MM.1S (cell line): ENCODE measurements at regions not wholly inside any gene's neighbourhood (a gene's known extent, or its start where the extent isn't known, plus 50 kb on each side); places are given as distances from the start of the nearest gene placed in this dataset.

Source experiments
- DNase-seq: peaks from one replicate; pipeline ENCODE4 v3.0.0-alpha.2; 2015
- H2AFZ ChIP-seq: fragments of 300-600 bp; sonication (generic); 2 replicates; pipeline ENCODE4 v1.6.0; 2016; ENCODE audit warnings: antibody characterized with exemption, low read length
- H3F3A ChIP-seq: fragments of 300-600 bp; sonication (generic); 2 replicates; pipeline ENCODE4 v1.6.1; 2016; ENCODE audit warnings: mild to moderate bottlenecking, antibody characterized with exemption, low read length, moderate library complexity, mixed read lengths; ENCODE audit not compliant: insufficient read depth
- H3K27ac ChIP-seq: fragments of 300-600 bp; sonication (generic); 2 replicates; pipeline ENCODE4 v1.5.1; 2016; ENCODE audit warnings: mild to moderate bottlenecking, low read length
- H3K27me3 ChIP-seq: fragments of 300-600 bp; sonication (generic); replicated peaks from 2 replicates; pipeline ENCODE4 v1.6.0; 2016; ENCODE audit warnings: low read length; ENCODE audit not compliant: insufficient read depth
- H3K36me3 ChIP-seq: fragments of 300-600 bp; sonication (generic); replicated peaks from 2 replicates; pipeline ENCODE4 v1.6.1; 2016; ENCODE audit warnings: mild to moderate bottlenecking, low read length, mixed read lengths; ENCODE audit not compliant: insufficient read depth
- H3K4me1 ChIP-seq: fragments of 300-600 bp; sonication (generic); 2 replicates; pipeline ENCODE4 v1.6.1; 2016; ENCODE audit warnings: low read length, mixed read lengths
- H3K4me2 ChIP-seq: fragments of 300-600 bp; sonication (generic); 2 replicates; pipeline ENCODE4 v1.6.0; 2016; ENCODE audit warnings: low read depth, low read length
- H3K4me3 ChIP-seq: fragments of 300-600 bp; sonication (generic); 2 replicates; pipeline ENCODE4 v1.5.1; 2016; ENCODE audit warnings: low read length, mixed read lengths
- H3K79me2 ChIP-seq: fragments of 300-600 bp; sonication (generic); 2 replicates; pipeline ENCODE4 v1.6.1; 2016; ENCODE audit warnings: mixed run types, low read length, mixed read lengths
- H3K9ac ChIP-seq: fragments of 300-600 bp; sonication (generic); 2 replicates; pipeline ENCODE4 v1.6.1; 2016; ENCODE audit warnings: low read length, mixed read lengths
- H3K9me2 ChIP-seq: fragments of 300-600 bp; sonication (generic); replicated peaks from 2 replicates; pipeline ENCODE4 v1.6.1; 2016; ENCODE audit warnings: mild to moderate bottlenecking, low read length, mixed read lengths; ENCODE audit not compliant: insufficient read depth
- H3K9me3 ChIP-seq: fragments of 300-600 bp; sonication (generic); replicated peaks from 2 replicates; pipeline ENCODE4 v1.6.1; 2016; ENCODE audit warnings: mild to moderate bottlenecking, low read length, mixed read lengths; ENCODE audit not compliant: insufficient read depth
- H4K20me1 ChIP-seq: fragments of 300-600 bp; sonication (generic); 2 replicates; pipeline ENCODE4 v1.6.1; 2016; ENCODE audit warnings: mild to moderate bottlenecking, low read length, moderate library complexity, mixed read lengths; ENCODE audit not compliant: insufficient read depth
- CTCF ChIP-seq: fragments of 300-600 bp; sonication (generic); IDR thresholded peaks from 2 replicates; pipeline ENCODE4 v1.5.1; 2016; ENCODE audit warnings: antibody characterized with exemption, low read length, mixed read lengths
- EZH2 ChIP-seq: fragments of 300-600 bp; sonication (generic); optimal IDR thresholded peaks from 2 replicates; pipeline ENCODE3; 2017; ENCODE audit warnings: low read depth, mild to moderate bottlenecking, antibody characterized with exemption, low read length, mixed read lengths
- EZH2phosphoT487 ChIP-seq: fragments of 300-600 bp; sonication (generic); IDR thresholded peaks from 2 replicates; pipeline ENCODE4 v1.6.1; 2018; ENCODE audit warnings: antibody characterized with exemption, low read length

DNA sequence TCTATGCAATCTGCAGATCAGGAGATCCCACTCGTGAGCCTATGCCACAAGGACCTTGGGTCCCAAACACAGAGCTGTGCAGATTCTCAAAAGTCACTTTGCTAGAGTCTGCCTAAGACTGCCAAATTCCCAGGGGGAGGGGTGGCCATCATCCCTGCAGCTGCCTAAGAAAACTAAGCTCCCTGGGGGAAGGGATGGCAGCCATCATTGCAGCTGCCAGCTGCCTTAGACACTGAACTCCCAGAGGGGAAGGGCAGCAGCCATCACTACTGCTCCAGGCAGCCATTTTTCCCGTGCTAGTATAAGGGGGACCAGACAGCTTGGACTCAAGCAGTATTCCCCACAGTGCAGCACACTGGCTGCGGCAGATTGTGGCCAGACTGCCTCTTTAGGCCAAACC is 156.9 kb downstream of the NKX6-1 start:
- TF ChIP-seq EZH2phosphoT487 (no peak), CTCF (no peak), EZH2 (no peak)
- H3K4me3 ChIP-seq, result no peak overlapping the region
- H3K4me1 ChIP-seq, result no peaks in the 10 kb centered on the region
- H3F3A ChIP-seq, result no peaks in the 10 kb centered on the region
- H3K27ac ChIP-seq, result no peak overlapping the region
- no peak overlapping the region for H3K9ac ChIP-seq
- no peak for DNase-seq
- H3K79me2 ChIP-seq, result no peaks in the 10 kb centered on the region
- no peaks in the 10 kb centered on the region for H3K27me3 ChIP-seq
- H2AFZ ChIP-seq, result no peak overlapping the region
- no peaks in the 10 kb centered on the region for H3K36me3 ChIP-seq
- no peaks in the 10 kb centered on the region for H3K9me3 ChIP-seq
- no peak overlapping the region for H3K4me2 ChIP-seq
- H4K20me1 ChIP-seq, result no peaks in the 10 kb centered on the region
- H3K9me2 ChIP-seq, result no peaks in the 10 kb centered on the region

- Histone ChIP-seq H3K79me2 (no peaks in the 10 kb centered on the region), H3K9me3 (no peaks in the 10 kb centered on the region), H3K4me2 (no peak overlapping the region), H3K27ac (no peak overlapping the region), H3K27me3 (no peaks in the 10 kb centered on the region), H3K4me1 (no peaks in the 10 kb centered on the region), H3K9me2 (no peaks in the 10 kb centered on the region), H2AFZ (no peak overlapping the region), H3K4me3 (no peak overlapping the region), H3K36me3 (no peaks in the 10 kb centered on the region), H3F3A (no peaks in the 10 kb centered on the region), H4K20me1 (no peaks in the 10 kb centered on the region), H3K9ac (no peak overlapping the region)
- DNase-seq, result no peak
- no peak for TF ChIP-seq EZH2phosphoT487
These were observed 157.5 kb downstream of the NKX6-1 start for GRCh38 chr4:84341559-84341958.

GRCh38 chr4:84338367-84338766 is 160.7 kb downstream of the NKX6-1 start:
- Histone ChIP-seq H3K4me3 (no peak overlapping the region), H3K27me3 (no peaks in the 10 kb centered on the region), H4K20me1 (no peaks in the 10 kb centered on the region), H2AFZ (no peak overlapping the region), H3K79me2 (no peaks in the 10 kb centered on the region), H3K27ac (no peak overlapping the region), H3K4me1 (no peaks in the 10 kb centered on the region), H3K4me2 (no peak overlapping the region), H3K36me3 (no peaks in the 10 kb centered on the region), H3K9me2 (no peaks in the 10 kb centered on the region), H3K9ac (no peak overlapping the region), H3K9me3 (no peaks in the 10 kb centered on the region), H3F3A (no peaks in the 10 kb centered on the region)
- DNase-seq, result no peak
- TF ChIP-seq EZH2 (no peak), EZH2phosphoT487 (no peak), CTCF (no peak)

GRCh38 chr4:84336964-84337705 is 162.0 kb downstream of the NKX6-1 start:
- Histone ChIP-seq H3K4me2 (no peak overlapping the region), H2AFZ (no peak overlapping the region), H3K9me3 (no peaks in the 10 kb centered on the region), H3K36me3 (no peaks in the 10 kb centered on the region), H3K9ac (no peak overlapping the region), H3K27me3 (no peaks in the 10 kb centered on the region), H3K27ac (no peak overlapping the region), H3K4me3 (no peak overlapping the region), H3K9me2 (no peaks in the 10 kb centered on the region), H3K4me1 (no peaks in the 10 kb centered on the region), H3F3A (no peaks in the 10 kb centered on the region), H3K79me2 (no peaks in the 10 kb centered on the region), H4K20me1 (no peaks in the 10 kb centered on the region)
- TF ChIP-seq EZH2phosphoT487 (no peak), EZH2 (no peak), CTCF (no peak)
- no peak for DNase-seq
